ENCODE measurements at regions not wholly inside any gene's neighbourhood (a gene's known extent, or its start where the extent isn't known, plus 50 kb on each side); places are given as distances from the start of the nearest gene placed in this dataset.

DNA sequence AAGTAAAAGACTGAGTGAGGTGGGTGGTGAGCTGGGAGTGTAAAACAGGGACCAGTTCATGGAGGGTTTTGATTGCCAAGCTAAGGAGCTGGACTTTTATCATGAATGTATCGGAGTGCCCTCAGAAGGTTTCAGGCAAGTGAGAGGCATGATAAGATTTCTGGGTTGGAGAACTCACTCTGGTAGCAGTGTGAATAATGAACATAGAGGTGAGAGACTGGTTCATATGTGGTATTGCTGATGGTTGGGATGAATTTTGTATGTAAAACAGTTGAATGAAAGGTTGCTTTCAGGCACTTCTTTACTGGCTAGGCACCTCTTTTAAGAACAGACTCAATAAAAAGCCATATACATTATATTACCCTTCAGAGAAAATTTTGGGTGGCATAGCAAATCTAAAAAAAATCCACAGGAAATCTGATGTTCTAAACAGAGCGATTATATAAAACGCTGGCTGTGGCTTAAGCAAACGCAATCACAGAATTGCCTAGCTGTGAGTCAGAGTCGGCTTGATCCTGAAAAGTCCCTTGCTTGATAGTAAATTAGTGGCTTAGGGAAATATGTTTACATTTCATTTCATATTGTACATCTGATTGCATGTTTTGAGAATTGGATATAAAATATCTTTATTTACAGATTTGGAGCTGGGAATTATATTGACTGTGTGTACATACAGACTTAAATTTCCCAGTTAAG is 92.9 kb upstream of the HDAC9 start:
- no peak for DNase-seq (ENCODE audit: low read depth in 1 of 2, low spot score in 1 of 2)

DNA sequence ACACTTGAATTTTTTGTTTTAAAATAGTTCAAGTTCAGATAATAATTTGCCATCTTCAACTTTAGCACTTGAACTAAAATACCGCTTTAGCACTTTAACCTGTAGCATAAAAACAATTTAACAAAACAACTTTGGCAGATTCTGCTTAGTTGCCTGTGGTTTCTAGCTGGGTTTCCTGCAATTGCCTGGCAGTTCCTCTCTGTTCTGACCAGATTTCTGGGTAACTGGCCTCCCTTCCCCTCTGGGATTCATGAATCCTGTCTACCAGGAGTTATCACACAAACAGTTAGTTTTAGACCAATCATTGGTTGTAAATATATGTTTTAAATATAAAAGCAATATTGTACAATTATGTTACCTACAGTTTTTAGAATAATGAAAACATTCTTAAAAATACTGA is 89.8 kb upstream of the HDAC9 start:
- DNase-seq (ENCODE audit: low read depth in 1 of 2, low spot score in 1 of 2): no peak

DNA sequence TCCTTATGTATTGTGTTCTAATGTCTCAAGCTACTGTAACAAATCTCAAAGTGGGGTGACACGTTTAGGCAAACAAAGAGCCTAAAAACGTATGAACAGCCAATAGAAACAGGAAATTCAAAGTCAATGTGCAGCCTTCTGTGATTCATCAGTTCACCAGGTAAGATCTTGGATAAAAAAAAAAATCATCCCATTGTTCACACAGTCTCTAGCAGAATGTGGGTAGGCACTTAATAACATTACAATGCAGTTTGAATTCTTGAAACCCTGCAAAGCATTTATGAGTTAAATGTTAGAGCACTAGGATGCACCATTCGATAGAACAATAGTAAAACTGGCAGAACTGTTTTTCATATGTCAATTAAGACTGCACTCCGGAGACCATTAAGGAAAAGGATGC is 88.2 kb upstream of the HDAC9 start:
- no peak for DNase-seq (ENCODE audit: low read depth in 1 of 2, low spot score in 1 of 2)

DNA sequence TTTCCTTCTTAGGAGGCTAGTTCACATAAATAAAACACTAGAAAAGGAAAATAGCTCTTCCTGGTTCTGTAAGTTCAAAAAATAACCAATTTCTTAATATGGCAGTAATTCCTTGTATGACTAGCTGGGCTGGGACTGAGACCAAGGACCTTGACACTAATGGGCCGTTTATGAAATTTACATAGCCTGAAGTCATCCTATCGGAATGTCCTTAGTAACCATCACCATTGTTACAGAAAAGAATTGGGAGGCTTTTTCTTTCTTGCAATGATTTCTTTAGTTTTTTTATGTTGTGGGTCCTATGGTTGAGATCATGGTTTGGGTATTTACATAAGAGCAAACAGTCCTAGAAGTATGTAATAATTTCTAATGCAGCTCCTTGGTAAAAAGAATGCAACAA is 87.1 kb upstream of the HDAC9 start:
- no peak for DNase-seq (ENCODE audit: low read depth in 1 of 2, low spot score in 1 of 2)

DNA sequence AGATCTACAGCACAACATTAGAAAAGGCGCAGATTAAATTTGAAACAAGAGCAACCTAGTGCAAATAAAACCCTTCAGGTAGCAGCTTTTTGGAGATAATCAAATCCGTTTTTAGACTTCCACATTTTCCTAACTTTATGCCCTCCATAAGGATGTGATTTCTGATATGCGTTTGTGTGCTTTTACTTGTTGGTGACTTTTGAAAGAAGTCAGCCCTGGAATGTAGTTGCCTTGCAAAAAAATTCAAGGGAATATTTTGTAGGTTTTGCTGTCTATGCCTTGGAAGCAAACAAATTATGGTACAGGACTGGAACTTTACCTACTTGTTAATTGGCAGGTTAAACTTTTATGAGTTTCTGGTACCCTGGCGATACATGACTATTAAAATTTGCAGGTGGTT is 86.7 kb upstream of the HDAC9 start:
- no peak for DNase-seq (ENCODE audit: low read depth in 1 of 2, low spot score in 1 of 2)

DNA sequence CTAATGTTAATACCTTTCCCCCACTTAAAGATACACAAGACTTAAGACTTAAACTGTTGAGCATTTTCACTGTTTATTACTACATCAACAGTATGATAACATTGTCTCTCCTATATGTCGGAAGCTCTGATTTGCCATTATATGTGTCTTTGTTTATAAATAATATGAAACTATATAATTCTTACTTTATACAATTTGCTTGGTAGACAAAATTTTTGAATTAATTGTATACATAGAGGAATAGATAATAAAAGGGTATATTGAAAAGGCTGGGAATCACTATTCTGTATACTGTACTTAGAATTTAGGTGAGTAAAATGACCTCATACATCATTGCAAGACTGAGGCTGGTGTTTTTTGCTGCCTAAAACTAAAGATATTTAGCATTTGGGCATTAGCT is 82.1 kb upstream of the HDAC9 start:
- no peak for DNase-seq (ENCODE audit: low read depth in 1 of 2, low spot score in 1 of 2)

DNA sequence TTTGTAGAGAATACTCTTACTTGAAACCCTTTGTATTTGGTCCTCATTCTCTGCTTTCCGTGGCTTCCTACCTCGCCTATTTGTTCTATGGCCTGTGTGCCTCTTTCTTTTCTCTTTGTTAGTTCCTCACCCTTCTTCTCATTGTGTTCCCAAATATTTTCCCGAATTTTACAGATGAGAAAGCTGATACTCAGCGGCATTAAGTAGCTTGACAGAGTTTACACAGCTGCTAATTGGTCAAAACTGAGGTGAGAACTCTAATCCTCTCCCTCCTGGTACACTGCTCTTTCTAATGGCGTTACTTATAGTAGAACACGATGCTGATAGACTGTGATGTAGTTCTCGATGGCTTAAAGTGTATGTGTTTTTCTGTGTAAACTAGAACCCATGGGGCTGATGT is 80.7 kb upstream of the HDAC9 start:
- no peak for DNase-seq (ENCODE audit: low read depth in 1 of 2, low spot score in 1 of 2)

DNA sequence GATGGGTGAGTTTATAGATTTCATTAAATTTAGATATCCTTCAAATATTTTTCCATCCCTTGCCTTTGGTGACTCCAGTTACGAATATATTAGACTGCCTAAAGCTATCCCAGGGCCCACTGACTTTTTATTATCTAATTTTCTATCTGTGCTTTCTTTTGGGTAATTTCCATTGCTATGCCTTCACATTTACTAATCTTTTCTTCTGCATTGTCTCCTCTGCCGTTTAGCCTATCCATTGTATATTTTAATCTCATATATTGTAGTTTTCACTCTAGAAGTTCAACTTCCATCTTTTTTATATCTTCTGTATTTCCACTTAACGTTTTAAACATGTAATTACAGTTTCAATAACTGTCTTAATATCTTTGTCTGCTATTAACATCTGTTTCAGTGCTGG is 78.6 kb upstream of the HDAC9 start:
- DNase-seq (ENCODE audit: low read depth in 1 of 2, low spot score in 1 of 2): no peak

DNA sequence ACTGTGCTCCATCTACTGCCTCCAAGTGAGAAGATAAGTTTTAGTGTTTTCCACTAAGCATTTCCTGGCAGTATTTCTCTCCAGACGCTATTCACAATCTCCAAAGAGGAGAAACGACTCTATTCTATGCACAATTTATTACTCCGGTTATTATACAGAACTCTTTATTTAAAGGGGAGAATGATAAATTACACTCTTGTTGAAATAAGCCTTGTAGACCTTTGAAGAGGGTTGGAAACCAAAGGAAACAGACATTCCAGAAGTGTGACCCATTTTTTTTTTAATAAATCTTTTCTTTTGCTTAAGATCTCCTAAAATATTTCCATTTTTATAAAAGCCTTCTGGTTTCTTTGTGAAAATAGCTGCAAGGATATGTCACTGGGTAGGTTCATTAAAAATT is 76.1 kb upstream of the HDAC9 start:
- no peak for DNase-seq (ENCODE audit: low read depth in 1 of 2, low spot score in 1 of 2)

DNA sequence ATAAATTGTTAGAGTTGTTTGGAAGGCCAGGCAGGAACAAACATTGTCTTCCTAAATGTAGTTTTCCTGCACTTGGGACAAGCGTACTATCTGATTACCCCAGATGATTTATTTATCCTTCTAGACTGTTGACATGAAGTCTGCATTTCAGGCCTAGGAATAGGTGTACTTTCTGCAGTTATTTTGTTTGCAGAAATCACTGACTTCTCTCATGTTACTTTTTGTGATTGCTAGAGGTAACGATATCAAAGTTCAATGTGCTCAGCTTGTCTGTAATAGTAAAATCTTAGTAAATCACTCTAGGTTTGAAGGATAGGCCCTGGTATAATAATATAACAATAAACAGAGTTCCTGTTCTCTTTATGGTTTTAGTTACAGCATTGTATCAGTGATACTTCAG is 75.4 kb upstream of the HDAC9 start:
- no peak for DNase-seq (ENCODE audit: low read depth in 1 of 2, low spot score in 1 of 2)

DNA sequence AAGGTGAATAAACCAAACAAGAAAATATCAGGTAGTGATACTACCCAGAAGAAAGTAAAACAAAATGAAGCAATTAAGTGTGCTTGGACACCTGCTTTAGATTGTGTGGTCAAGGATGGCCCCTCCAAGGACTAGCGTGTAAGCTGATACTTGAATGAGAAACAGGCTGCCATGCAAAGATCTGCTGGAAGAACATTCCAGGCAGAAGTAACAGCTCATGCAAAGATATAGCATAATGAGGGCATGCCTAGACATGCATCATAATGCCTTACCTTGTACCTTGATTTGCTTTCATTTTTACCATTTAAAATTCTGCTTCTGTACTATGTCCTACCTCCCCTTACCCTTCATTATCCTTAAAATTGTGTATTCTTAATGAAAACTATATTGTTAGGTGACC is 74.8 kb upstream of the HDAC9 start:
- no peak for DNase-seq (ENCODE audit: low read depth in 1 of 2, low spot score in 1 of 2)

DNA sequence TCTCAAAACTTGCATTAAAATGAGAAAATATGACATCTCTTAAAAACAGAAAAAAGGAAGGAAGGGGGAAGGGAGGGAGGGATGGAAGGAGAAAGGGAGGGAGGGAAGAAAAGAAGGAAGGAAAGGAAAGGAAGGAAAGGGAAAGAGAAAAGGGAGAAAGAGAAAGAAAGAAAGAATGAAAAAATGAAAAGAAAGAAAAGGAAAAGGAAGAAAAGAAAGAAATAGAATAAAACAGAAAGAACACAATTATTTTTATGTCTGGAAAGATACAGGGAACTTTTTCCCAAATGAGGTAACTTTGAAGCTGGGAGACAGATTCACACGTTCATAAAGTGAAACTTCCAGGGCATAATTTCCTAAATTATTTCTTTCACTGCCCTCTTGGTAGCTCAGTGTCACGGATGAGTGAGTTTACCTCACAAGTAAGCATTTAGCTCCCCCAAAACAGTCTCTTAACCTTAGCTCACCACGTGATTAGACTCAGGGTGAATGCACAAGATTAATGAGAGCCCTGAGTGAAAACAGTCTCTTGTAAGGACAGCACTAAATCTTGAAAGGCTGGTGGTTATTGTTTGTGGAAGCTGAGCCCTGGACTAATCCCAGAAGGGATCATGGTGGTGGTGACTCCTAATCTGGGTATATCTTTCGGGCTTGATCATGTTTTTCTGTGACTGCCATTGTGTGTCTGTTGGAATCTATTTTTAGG is 74.1 kb upstream of the HDAC9 start:
- DNase-seq (ENCODE audit: low read depth in 1 of 2, low spot score in 1 of 2): no peak

DNA sequence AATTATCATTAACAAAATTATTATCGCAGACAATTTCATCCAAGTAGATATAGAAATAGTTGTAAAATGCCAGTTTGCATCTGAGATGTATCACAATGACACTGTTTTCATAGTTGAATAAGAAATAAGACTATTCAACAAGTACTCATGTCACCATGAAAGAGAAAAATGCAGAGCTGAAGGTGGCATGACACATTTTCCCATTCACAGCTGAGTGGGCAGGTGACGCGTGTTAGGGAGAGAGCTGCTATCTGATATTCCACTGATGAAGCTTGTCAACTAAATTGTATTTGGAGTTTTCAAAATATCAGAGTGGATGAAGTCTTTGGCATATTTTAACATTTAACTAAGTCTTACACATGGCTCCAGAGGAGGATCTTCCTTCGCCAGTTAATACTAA is 70.3 kb upstream of the HDAC9 start:
- no peak for DNase-seq (ENCODE audit: low read depth in 1 of 2, low spot score in 1 of 2)

DNA sequence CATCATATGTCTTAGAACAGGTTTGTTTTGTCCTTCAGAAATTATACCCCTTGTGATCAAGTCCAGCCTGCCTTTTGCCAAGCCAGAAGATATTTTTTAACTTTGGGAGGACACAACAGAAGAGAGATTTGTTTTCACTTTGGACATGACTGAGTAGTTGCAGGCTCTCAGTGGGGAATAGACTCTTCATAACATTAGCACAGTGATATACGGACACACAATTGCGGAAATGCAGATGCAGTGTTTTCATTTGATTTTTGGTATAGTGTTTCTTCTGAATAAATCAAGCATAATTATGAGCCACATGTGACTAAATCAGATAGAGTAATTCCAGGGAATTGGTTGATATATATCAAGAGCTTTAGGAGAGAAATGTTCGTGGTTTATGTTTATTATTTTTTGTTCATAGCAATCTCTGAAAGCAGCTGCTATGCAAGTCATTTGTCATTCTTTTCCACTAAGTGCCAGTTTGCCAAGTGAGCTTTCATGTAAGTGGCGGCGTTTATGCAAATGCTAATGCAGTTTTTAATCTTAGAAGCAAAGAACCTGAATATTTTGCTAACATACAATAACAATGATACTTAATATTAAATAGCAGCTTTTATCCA is 69.6 kb upstream of the HDAC9 start:
- DNase-seq (ENCODE audit: low read depth in 1 of 2, low spot score in 1 of 2): no peak

DNA sequence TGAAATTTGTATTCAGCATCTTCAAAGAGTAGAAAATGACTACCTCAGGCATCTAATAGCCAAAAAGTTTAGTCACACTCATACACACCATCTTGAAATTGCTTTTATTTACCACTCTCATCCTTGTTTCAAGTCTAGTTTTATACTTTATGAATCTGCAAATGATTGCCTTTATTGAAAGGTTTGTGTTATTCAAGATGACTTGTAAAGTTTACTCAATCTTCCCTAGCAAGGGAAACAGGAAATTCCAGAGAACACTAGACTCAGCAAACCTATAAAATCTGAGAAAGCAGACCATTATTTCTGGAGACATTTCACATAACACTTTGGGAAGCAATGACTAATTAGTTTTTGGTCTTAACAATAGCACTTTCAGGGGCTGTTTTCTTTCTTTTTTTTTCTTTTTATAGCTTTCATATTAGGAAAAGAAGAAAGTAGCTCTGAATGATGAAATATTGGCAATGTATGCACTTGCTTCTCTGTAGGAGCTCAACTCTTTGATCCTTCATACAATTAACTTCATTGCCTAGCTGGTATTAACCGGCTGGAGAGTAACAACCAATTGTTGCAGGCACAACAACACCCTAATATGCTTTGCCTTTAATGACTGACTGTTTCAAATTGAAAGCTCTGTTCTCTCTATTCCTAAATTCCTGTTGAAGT is 68.9 kb upstream of the HDAC9 start:
- no peak for DNase-seq (ENCODE audit: low read depth in 1 of 2, low spot score in 1 of 2)

DNA sequence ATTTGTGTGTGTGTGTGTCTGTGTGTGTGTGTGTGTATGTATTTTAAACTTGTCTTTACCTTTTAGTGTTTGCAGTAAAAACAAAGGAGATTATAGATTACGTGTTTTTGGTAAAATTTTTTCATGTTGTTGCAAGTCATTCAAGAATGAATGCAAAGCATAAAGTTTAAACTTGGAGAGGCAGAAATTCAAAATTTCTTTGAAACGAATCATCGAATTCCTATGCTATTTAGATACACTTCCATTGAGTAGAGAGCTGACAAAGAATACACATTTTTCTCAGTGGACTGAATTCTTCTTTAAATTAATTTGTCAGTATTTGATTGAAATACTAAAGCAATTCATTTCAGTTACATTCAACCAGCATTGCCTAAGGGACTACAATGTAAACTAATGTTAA is 66.0 kb upstream of the HDAC9 start:
- no peak for DNase-seq (ENCODE audit: low read depth in 1 of 2, low spot score in 1 of 2)

DNA sequence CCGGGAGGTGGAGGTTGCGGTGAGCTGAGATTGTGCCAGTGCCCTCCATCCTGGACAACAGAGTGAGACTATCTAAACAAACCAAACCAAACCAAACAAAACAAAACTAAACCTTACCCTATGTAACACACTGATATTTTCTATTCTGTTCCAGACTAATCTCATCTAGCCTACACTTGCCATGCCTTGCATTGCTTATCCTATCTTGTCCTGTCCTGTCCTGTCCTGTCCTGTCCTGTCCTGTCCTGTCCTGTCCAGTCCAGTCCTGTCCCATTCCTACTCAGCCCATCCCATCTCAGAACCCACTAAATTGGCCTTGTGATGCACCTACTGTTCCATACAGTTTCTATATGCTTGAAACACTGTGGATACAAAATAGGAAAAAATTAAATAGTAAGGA is 64.7 kb upstream of the HDAC9 start:
- DNase-seq (ENCODE audit: low read depth in 1 of 2, low spot score in 1 of 2): no peak

DNA sequence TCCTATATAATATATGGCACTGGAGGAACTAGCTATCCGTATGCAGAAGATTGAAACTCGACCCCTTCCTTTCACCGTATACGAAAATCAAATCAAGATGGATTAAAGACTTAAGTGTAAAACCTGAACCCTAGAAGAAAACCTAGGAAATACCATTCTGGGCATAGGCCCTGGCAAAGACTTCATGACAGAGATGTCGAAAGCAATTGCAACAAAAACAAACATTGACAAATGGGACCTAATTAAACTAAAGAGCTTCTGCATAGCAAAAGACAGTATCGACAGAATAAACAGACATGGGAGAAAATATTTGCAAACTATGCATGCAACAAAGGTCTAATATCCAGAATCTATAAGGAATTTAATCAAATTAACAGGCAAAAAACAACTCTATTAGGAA is 61.4 kb upstream of the HDAC9 start:
- no peak for DNase-seq (ENCODE audit: low read depth in 1 of 2, low spot score in 1 of 2)

DNA sequence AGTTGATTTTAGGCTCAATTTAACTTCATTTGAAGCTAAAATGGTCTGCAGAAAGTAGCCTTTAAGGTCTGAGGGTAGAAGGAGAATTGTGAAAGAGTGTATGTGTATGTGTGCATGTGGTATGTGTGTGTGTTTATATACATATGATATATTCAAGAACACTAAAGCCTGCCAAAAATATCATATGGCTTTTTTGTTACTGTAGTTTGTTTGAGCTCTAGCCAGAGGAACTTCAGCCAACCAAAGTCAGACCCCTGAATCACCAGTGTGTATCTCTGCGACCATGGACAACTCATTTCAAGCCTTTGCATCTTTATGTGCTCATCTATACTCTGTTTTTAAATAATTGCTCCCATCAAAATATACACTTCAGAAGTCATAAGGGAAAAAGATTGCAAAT is 58.4 kb upstream of the HDAC9 start:
- DNase-seq (ENCODE audit: low read depth in 1 of 2, low spot score in 1 of 2): no peak

DNA sequence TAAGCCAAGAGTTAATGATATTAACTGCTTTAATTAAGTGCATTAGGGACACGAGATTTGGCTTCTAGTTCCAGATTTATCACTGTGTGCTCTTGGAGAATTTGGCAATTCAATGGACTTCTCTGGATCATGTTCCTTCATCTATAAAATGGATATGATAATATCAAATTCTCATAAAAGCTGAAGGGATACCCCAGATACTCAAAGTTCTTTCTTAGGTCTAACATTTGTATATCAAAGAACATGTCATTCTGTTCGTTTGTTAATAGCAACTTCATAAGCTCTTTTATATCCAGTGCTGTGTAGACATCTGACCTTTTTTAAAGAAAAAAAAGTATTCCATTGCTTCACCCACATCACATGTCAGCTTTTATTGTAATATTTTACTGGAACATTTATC is 54.6 kb upstream of the HDAC9 start:
- no peak for DNase-seq (ENCODE audit: low read depth in 1 of 2, low spot score in 1 of 2)

DNA sequence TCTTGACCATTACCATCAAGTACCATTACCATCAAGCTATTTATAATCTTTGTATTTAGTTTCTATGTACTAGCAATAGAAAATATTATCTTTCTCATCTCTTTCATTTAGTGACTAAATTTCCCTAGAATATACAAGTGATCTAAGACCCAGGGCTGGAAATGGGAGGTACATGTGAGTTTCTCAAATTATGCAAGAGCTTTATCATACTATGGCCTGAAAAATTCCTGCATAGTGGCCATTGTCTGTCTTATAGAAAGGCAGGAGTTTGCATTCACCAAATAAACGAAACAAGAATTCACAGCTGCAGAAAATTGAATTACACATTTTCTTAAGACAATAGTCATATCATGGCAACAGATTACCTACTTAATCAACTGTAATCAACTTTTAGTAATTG is 50.7 kb upstream of the HDAC9 start:
- DNase-seq (ENCODE audit: low read depth in 1 of 2, low spot score in 1 of 2): no peak

DNA sequence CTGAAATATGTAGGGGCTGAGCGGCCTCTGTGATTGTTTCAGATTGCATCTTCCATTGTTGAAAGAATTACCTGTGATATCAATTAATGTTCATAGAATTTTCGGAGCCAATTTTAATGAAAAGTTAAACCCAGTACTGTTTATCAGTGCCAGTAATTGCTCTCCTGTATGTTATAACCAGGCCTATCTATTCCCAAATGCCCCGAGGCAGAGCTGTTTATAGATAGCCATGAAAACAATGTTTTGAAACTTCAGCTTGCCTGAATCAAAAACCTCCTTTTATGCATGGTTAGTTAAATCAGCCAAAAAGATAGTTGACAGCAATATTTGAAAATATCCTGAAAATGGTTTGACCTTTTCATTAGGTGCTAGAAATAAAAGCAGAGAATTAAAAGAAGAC is 50.1 kb upstream of the HDAC9 start:
- DNase-seq (ENCODE audit: low read depth in 1 of 2, low spot score in 1 of 2): no peak
